KMS-11 (cell line): ENCODE measurements at regions not wholly inside any gene's neighbourhood (a gene's known extent, or its start where the extent isn't known, plus 50 kb on each side); places are given as distances from the start of the nearest gene placed in this dataset.

Experiments used
- H2AFZ ChIP-seq: fragments of 200-600 bp; sonication (generic); 2 replicates; pipeline ENCODE4 v1.6.1; 2016; ENCODE audit warnings: antibody characterized with exemption, mixed run types, low read depth
- H3K27ac ChIP-seq: fragments of 200-600 bp; sonication (generic); 2 replicates; pipeline ENCODE4 v1.6.1; 2016; ENCODE audit warnings: mild to moderate bottlenecking, mixed run types
- H3K27me3 ChIP-seq: fragments of 200-600 bp; sonication (generic); 2 replicates; pipeline ENCODE4 v1.6.1; 2017; ENCODE audit warnings: mild to moderate bottlenecking, low read depth, mixed run types, moderate library complexity; ENCODE audit not compliant: insufficient read depth
- H3K36me3 ChIP-seq: fragments of 200-600 bp; sonication (generic); 2 replicates; pipeline ENCODE4 v1.6.1; 2017; ENCODE audit warnings: mild to moderate bottlenecking, mixed run types; ENCODE audit not compliant: insufficient read depth
- H3K4me1 ChIP-seq: fragments of 200-600 bp; sonication (generic); 2 replicates; pipeline ENCODE4 v1.6.1; 2016; ENCODE audit warnings: mild to moderate bottlenecking, low read depth, mixed run types; ENCODE audit not compliant: poor library complexity, severe bottlenecking
- H3K4me2 ChIP-seq: fragments of 200-600 bp; sonication (generic); 2 replicates; pipeline ENCODE4 v1.7.0; 2016; ENCODE audit warnings: mild to moderate bottlenecking, mixed run types
- H3K4me3 ChIP-seq: fragments of 200-600 bp; sonication (generic); IDR thresholded peaks from 2 replicates; pipeline ENCODE4 v1.6.1; 2017; ENCODE audit warnings: low read depth, low read length, mixed read lengths; ENCODE audit not compliant: insufficient read depth
- H3K79me2 ChIP-seq: fragments of 200-600 bp; sonication (generic); 2 replicates; pipeline ENCODE4 v1.6.1; 2016; ENCODE audit warnings: low read depth, mixed run types; ENCODE audit not compliant: insufficient read depth
- H3K9ac ChIP-seq: fragments of 200-600 bp; sonication (generic); 2 replicates; pipeline ENCODE4 v1.6.1; 2016; ENCODE audit warnings: mild to moderate bottlenecking, mixed run types
- H4K20me1 ChIP-seq: fragments of 200-600 bp; sonication (generic); 2 replicates; pipeline ENCODE4 v1.6.1; 2016; ENCODE audit warnings: mild to moderate bottlenecking, mixed run types; ENCODE audit not compliant: insufficient read depth
- CTCF ChIP-seq: fragments of 200-600 bp; sonication (generic); conservative IDR thresholded peaks from 2 replicates; pipeline ENCODE4 v1.6.1; 2017; ENCODE audit warnings: low read depth, mild to moderate bottlenecking, antibody characterized with exemption, low read length, moderate library complexity, mixed read lengths

- no peaks in the 10 kb centered on the region for H4K20me1 ChIP-seq
- no peak overlapping the region for H3K4me3 ChIP-seq
- no peaks in the 10 kb centered on the region for H3K27me3 ChIP-seq
- H3K27ac ChIP-seq = no peak overlapping the region
- no peaks in the 10 kb centered on the region for H3K4me1 ChIP-seq
- no peaks in the 10 kb centered on the region for H3K36me3 ChIP-seq
- TF ChIP-seq CTCF = no peak
- H3K4me2 ChIP-seq = no peak overlapping the region
- H2AFZ ChIP-seq = no peak overlapping the region
- H3K79me2 ChIP-seq = no peaks in the 10 kb centered on the region
- no peak overlapping the region for H3K9ac ChIP-seq
These were observed 1042.3 kb downstream of the OTOL1 start for GRCh38 chr3:162538906-162539305.

DNA sequence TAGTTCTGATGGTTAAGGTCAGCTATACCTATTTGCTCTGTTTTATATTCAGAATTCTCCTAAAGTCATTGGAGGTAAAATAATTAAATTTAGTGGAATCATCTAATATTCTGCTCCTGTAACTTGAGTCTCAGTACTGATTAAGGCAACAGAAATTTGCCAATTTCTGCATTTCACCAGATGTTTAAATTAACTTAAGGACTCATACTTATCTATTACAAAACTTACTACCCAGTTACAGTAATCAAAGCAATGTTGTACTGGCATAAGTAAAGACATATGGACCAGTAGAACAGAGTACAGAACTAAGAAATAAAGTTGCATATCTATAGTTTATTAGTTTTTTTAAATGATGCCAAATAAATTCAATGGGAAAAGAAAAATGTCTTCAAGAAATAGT lies 1043.8 kb downstream of the OTOL1 start:
- Histone ChIP-seq H3K4me1 (no peaks in the 10 kb centered on the region), H4K20me1 (no peaks in the 10 kb centered on the region), H3K4me3 (no peak overlapping the region), H3K9ac (no peak overlapping the region), H3K4me2 (no peak overlapping the region), H3K27ac (no peak overlapping the region), H3K79me2 (no peaks in the 10 kb centered on the region), H3K27me3 (no peaks in the 10 kb centered on the region), H3K36me3 (no peaks in the 10 kb centered on the region), H2AFZ (no peak overlapping the region)
- no peak for TF ChIP-seq CTCF

DNA sequence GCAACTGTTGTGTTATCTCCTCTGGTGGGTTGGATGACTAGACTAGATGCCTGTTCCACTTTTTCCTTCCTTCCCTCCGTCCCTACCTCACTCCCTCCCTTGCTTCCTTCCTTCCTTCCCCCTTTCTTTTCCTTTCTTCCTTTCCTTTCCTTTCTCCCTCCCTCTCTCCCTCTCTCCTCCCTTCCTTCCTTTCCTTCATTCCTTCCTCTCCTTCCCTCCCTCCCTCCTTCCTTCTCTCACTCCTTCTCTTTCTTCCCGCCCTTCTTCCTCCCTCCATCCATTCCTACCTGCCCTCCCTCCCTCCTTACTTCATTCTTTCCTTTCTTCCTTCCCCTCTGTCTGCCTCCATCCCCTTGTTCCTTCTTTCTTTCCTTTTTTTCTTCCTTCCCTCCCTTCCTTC lies 1045.3 kb downstream of the OTOL1 start:
- no peaks in the 10 kb centered on the region for H3K79me2 ChIP-seq
- H3K4me1 ChIP-seq = no peaks in the 10 kb centered on the region
- no peak for TF ChIP-seq CTCF
- H3K4me2 ChIP-seq = no peak overlapping the region
- H3K27me3 ChIP-seq = no peaks in the 10 kb centered on the region
- H3K36me3 ChIP-seq = no peaks in the 10 kb centered on the region
- no peak overlapping the region for H3K27ac ChIP-seq
- no peaks in the 10 kb centered on the region for H4K20me1 ChIP-seq
- H3K4me3 ChIP-seq = no peak overlapping the region
- H2AFZ ChIP-seq = no peak overlapping the region
- H3K9ac ChIP-seq = no peak overlapping the region

DNA sequence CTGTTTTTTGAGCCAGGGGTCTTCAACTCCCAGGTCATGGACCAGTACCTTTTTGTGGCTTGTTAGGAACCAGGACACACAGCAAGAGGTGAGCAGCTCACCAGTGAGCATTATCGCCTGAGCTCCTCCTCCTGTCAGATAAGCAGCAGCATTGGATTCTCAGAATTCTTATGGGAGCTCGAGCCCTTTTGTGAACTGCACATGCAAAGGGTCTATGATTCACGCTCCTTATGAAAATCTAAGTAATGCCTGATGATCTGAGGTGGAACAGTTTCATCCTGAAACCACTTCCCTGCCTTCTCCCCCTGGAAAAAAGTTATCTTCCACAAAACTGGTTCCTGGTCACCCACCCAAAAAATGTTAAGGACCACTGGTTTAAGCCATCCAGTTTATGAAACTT lies 1047.6 kb downstream of the OTOL1 start:
- H2AFZ ChIP-seq = no peak overlapping the region
- no peaks in the 10 kb centered on the region for H3K79me2 ChIP-seq
- H3K4me3 ChIP-seq = no peak overlapping the region
- no peaks in the 10 kb centered on the region for H3K27me3 ChIP-seq
- no peaks in the 10 kb centered on the region for H4K20me1 ChIP-seq
- H3K4me2 ChIP-seq = no peak overlapping the region
- TF ChIP-seq CTCF = no peak
- no peak overlapping the region for H3K27ac ChIP-seq
- H3K4me1 ChIP-seq = no peaks in the 10 kb centered on the region
- H3K9ac ChIP-seq = no peak overlapping the region
- no peaks in the 10 kb centered on the region for H3K36me3 ChIP-seq

DNA sequence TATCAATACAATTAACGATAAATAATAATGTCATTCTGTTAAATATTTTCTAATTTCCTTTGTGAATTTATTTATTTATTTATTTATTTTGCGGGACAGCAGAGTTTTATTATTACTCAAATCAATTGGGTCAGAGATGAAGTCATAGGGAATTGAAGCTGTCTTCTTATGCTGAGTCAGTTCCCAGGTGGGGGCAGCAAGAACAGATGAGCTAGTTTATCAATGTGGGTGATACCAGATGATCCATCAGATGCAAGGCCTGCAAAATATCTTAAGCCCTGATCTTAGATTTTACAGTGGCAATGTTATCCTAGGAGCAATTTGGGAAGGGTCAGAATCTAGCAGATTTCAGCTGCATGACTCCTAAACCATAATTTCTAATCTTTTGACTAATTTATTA lies 1050.3 kb downstream of the OTOL1 start:
- Histone ChIP-seq H3K4me2 (no peak overlapping the region), H3K36me3 (no peaks in the 10 kb centered on the region), H3K9ac (no peak overlapping the region), H2AFZ (no peak overlapping the region), H3K27ac (no peak overlapping the region), H3K4me3 (no peak overlapping the region), H3K4me1 (no peaks in the 10 kb centered on the region), H3K27me3 (no peaks in the 10 kb centered on the region), H4K20me1 (no peaks in the 10 kb centered on the region), H3K79me2 (no peaks in the 10 kb centered on the region)
- TF ChIP-seq CTCF = no peak
